ENCODE measurements at regions not wholly inside any gene's neighbourhood (a gene's known extent, or its start where the extent isn't known, plus 50 kb on each side); places are given as distances from the start of the nearest gene placed in this dataset.

DNA sequence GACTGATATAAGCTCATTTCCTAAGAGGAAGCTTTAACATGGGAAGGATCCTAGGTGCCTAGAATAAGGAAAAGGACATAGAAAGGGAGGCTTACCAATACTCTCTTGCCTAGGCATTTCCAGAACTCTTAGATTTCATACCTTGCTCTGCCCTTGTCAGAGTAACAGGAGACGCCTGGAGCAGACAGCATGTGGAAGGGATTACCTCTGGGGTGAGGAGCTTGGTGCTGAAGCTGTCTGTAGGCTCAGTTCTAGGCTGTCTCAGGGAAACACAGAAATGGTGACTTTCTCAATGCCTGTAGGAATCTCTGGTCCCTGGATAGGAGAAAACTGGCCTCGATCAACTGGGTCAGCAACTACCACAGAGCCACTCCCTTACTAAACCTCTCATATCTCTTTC lies 150.0 kb downstream of the SLC4A3 start:
- Histone ChIP-seq H3K4me3 (ENCODE audit: low read length, poor library complexity, severe bottlenecking) (no peak overlapping the region), H3K9ac (ENCODE audit: low read depth, low read length, poor library complexity, severe bottlenecking) (no peak overlapping the region), H4K20me1 (ENCODE audit: insufficient read depth, low read length, poor library complexity, severe bottlenecking) (no peaks in the 10 kb centered on the region), H3F3A (ENCODE audit: low read depth) (no peaks in the 10 kb centered on the region), H3K27me3 (ENCODE audit: insufficient read depth, low read length, poor library complexity, severe bottlenecking) (no peaks in the 10 kb centered on the region), H3K79me2 (ENCODE audit: insufficient read depth, low read length) (no peaks in the 10 kb centered on the region), H3K4me2 (ENCODE audit: low read depth, low read length, poor library complexity, severe bottlenecking) (no peak overlapping the region), H3K4me1 (ENCODE audit: insufficient read depth, low read length, poor library complexity, severe bottlenecking) (no peaks in the 10 kb centered on the region), H3K9me2 (replicated peaks; ENCODE audit: low read depth, low read length) (no peaks in the 10 kb centered on the region), H2AFZ (ENCODE audit: low read length) (no peak overlapping the region), H3K36me3 (ENCODE audit: insufficient read depth, low read length) (no peaks in the 10 kb centered on the region), H3K9me3 (ENCODE audit: insufficient read depth, low read depth, low read length) (no peaks in the 10 kb centered on the region)
- TF ChIP-seq, protein P1, sequence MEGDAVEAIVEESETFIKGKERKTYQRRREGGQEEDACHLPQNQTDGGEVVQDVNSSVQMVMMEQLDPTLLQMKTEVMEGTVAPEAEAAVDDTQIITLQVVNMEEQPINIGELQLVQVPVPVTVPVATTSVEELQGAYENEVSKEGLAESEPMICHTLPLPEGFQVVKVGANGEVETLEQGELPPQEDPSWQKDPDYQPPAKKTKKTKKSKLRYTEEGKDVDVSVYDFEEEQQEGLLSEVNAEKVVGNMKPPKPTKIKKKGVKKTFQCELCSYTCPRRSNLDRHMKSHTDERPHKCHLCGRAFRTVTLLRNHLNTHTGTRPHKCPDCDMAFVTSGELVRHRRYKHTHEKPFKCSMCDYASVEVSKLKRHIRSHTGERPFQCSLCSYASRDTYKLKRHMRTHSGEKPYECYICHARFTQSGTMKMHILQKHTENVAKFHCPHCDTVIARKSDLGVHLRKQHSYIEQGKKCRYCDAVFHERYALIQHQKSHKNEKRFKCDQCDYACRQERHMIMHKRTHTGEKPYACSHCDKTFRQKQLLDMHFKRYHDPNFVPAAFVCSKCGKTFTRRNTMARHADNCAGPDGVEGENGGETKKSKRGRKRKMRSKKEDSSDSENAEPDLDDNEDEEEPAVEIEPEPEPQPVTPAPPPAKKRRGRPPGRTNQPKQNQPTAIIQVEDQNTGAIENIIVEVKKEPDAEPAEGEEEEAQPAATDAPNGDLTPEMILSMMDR (conservative IDR thresholded peaks at IDR 0.05; ENCODE audit: low read length), result no peak
- TF ChIP-seq EZH2phosphoT487 (IDR thresholded peaks at IDR 0.05; ENCODE audit: borderline replicate concordance), result no peak

DNA sequence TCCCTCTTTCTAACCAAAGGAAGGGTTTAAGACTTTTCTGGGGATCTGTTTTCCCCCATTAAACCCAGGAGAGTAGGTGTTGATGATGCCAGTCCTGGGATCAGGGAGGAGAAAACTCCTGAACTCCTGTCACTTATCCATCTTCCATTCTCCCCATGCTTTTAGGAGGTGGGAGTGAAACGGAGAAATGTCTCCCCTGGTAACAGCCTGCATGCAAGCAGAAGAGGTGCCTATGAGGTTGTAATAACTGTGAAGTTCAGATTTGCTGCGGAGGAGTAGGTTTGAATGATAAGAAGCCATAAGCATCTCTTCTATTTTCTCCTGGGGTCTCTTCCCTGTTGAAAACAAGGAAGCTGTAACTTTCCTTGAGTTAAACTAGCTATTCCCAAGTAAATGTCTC lies 150.8 kb downstream of the SLC4A3 start:
- H3F3A ChIP-seq (ENCODE audit: low read depth), result no peaks in the 10 kb centered on the region
- TF ChIP-seq EZH2phosphoT487 (IDR thresholded peaks at IDR 0.05; ENCODE audit: borderline replicate concordance), result no peak
- TF ChIP-seq, protein P1 (conservative IDR thresholded peaks at IDR 0.05; ENCODE audit: low read length), result no peak
- H3K9me3 ChIP-seq (ENCODE audit: insufficient read depth, low read depth, low read length), result no peaks in the 10 kb centered on the region

DNA sequence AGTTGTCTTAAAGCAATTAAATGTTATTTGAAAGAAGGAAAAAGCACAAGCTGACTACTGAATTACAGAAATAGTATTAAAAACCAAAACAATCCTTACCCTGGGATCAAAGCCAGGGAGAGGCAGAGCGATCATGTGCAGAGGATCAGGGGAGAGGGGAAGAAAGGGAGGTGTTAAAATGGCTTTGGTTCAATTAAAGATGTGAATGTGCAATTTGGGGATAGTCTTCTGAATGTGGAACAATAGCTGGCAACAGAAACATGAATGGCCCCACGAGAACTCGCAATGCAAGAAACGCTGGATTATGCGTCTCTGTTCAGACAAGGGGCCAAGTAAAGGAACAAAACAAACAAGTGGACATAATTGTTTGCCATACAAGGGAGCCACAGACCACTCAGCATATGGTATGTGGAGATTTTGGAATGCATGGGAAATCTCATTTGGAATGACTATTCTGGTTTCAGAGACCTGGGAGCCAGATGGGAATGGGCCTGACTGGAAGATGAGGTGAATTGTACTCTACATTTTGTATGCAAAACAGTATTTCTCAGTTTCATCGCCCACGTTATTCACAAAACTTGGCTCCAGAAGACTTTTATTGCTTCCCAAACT lies 155.4 kb downstream of the SLC4A3 start:
- no peaks in the 10 kb centered on the region for H3K36me3 ChIP-seq (ENCODE audit: insufficient read depth, low read length)
- H3K4me3 ChIP-seq (ENCODE audit: low read length, poor library complexity, severe bottlenecking), result no peak overlapping the region
- H3K9me2 ChIP-seq (replicated peaks; ENCODE audit: low read depth, low read length), result no peaks in the 10 kb centered on the region
- H3K4me1 ChIP-seq (ENCODE audit: insufficient read depth, low read length, poor library complexity, severe bottlenecking), result no peaks in the 10 kb centered on the region
- H3K9ac ChIP-seq (ENCODE audit: low read depth, low read length, poor library complexity, severe bottlenecking), result no peak overlapping the region
- H3F3A ChIP-seq (ENCODE audit: low read depth), result no peaks in the 10 kb centered on the region
- no peak for TF ChIP-seq EZH2phosphoT487 (IDR thresholded peaks at IDR 0.05; ENCODE audit: borderline replicate concordance)
- TF ChIP-seq, protein P1 (conservative IDR thresholded peaks at IDR 0.05; ENCODE audit: low read length), result no peak
- no peaks in the 10 kb centered on the region for H3K79me2 ChIP-seq (ENCODE audit: insufficient read depth, low read length)
- no peak overlapping the region for H3K4me2 ChIP-seq (ENCODE audit: low read depth, low read length, poor library complexity, severe bottlenecking)
- H2AFZ ChIP-seq (ENCODE audit: low read length), result no peak overlapping the region
- no peaks in the 10 kb centered on the region for H3K9me3 ChIP-seq (ENCODE audit: insufficient read depth, low read depth, low read length)
- H3K27me3 ChIP-seq (ENCODE audit: insufficient read depth, low read length, poor library complexity, severe bottlenecking), result no peaks in the 10 kb centered on the region
- H4K20me1 ChIP-seq (ENCODE audit: insufficient read depth, low read length, poor library complexity, severe bottlenecking), result no peaks in the 10 kb centered on the region

More for the DNA sequence above, 150.8 kb downstream of the SLC4A3 start:
- H4K20me1 ChIP-seq (ENCODE audit: insufficient read depth, low read length, poor library complexity, severe bottlenecking), result no peaks in the 10 kb centered on the region
- H3K79me2 ChIP-seq (ENCODE audit: insufficient read depth, low read length), result no peaks in the 10 kb centered on the region
- no peaks in the 10 kb centered on the region for H3K4me1 ChIP-seq (ENCODE audit: insufficient read depth, low read length, poor library complexity, severe bottlenecking)
- H3K27me3 ChIP-seq (ENCODE audit: insufficient read depth, low read length, poor library complexity, severe bottlenecking), result no peaks in the 10 kb centered on the region
- H3K36me3 ChIP-seq (ENCODE audit: insufficient read depth, low read length), result no peaks in the 10 kb centered on the region
- H3K4me3 ChIP-seq (ENCODE audit: low read length, poor library complexity, severe bottlenecking), result no peak overlapping the region
- no peak overlapping the region for H3K4me2 ChIP-seq (ENCODE audit: low read depth, low read length, poor library complexity, severe bottlenecking)
- H2AFZ ChIP-seq (ENCODE audit: low read length), result no peak overlapping the region
- no peaks in the 10 kb centered on the region for H3K9me2 ChIP-seq (replicated peaks; ENCODE audit: low read depth, low read length)
- no peak overlapping the region for H3K9ac ChIP-seq (ENCODE audit: low read depth, low read length, poor library complexity, severe bottlenecking)

All from Loucy (cell line).